SU-DHL-6 (cell line): ENCODE measurements at regions not wholly inside any gene's neighbourhood (a gene's known extent, or its start where the extent isn't known, plus 50 kb on each side); places are given as distances from the start of the nearest gene placed in this dataset.

Experiments
- CTCF ChIP-seq: fragments of 200-600 bp; sonication (generic); IDR thresholded peaks from one replicate; pipeline ENCODE4 v1.5.1; 2017; ENCODE audit warnings: antibody characterized with exemption, mild to moderate bottlenecking, low read length, moderate library complexity; ENCODE audit not compliant: insufficient read depth, poor library complexity, severe bottlenecking
- EZH2phosphoT487 ChIP-seq: fragments of 200-600 bp; sonication (generic), shearing (Covaris generic); conservative IDR thresholded peaks from 2 replicates; pipeline ENCODE4 v1.6.1; 2018; ENCODE audit warnings: mild to moderate bottlenecking, antibody characterized with exemption, low read length, moderate library complexity, mixed read lengths

- no peak for TF ChIP-seq CTCF
- no peak for TF ChIP-seq EZH2phosphoT487
Measured at GRCh38 chr1:188317894-188318293, 1489.1 kb downstream of the PLA2G4A start.
